HG02623 (cell line): ENCODE measurements at regions not wholly inside any gene's neighbourhood (a gene's known extent, or its start where the extent isn't known, plus 50 kb on each side); places are given as distances from the start of the nearest gene placed in this dataset.
"Not testable (repeated sequence)": the region's sequence is repeated elsewhere in the genome, so short reads cannot be mapped to it uniquely, and the experiment has no call there.

Experiments
- ATAC-seq: cut with Tn5 transposase; IDR thresholded peaks from one replicate; pipeline ENCODE4 v1.9.1; 2021; ENCODE audit warnings: moderate library complexity; ENCODE audit not compliant: unreplicated experiment

DNA sequence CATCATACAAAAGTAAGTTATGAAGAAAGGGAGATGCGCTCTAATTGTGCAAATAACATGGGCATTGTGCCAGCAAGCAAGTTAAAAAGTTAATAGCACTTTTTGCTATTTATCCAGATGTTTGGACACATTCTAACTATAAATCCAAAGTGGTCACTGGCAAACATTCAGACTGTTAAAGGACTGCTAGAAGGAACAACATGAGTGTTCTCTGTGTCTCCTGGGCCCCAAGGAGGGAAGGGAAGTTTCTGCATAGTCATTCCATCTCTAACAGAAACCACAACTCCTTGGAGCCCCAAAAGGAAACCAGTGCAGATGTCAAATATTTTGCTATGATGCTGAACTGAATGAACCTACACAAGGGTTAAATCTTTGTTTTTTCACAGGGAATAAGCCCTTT is 213.3 kb upstream of the HNRNPA3 start:
- ATAC-seq: peak; percentile 40

- ATAC-seq: no peak
Measured at GRCh38 chr2:177000061-177000714, 212.4 kb upstream of the HNRNPA3 start.

GRCh38 chr2:177000715-177001072 is 211.9 kb upstream of the HNRNPA3 start:
- no peak for ATAC-seq

DNA sequence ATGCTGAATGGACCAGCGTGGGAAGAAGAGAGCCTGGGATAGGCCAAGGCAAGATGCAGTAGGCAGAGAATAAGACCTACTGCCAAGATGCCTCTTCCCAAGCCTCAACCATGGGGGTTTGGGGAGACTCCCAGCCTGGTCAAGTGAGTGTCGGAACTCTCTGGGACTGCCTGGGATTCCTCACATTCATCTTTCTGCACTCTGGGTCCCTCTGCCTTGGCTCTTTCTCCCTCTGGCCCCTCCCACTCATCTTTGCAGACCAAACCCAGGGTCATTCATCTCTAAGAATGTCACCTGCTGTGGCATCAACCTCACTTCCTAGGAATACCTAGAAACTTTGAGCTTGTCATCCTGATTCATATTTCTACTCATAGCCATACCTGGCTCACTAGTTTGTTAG is 211.3 kb upstream of the HNRNPA3 start:
- ATAC-seq: no peak

DNA sequence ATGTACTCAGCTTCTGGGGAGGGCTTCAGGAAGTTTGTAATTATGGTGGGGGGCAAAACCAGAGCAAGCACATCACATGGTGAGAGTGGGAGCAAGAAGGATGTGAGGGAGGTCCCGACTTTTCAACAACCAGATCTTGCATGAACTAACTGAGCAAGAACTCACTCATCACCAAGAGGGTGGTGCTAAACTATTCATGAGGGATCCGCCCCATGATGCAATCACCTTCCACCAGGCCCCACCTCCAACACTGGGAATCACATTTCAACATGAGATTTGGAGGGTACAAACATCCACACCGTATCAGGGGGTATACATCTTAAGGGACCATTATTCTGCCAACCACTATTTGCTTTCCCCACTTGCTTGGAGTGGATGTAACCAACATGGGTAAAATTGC is 209.6 kb upstream of the HNRNPA3 start:
- ATAC-seq: no peak

- ATAC-seq: not testable (repeated sequence)
Measured at GRCh38 chr2:177007726-177008125, 204.9 kb upstream of the HNRNPA3 start.

DNA sequence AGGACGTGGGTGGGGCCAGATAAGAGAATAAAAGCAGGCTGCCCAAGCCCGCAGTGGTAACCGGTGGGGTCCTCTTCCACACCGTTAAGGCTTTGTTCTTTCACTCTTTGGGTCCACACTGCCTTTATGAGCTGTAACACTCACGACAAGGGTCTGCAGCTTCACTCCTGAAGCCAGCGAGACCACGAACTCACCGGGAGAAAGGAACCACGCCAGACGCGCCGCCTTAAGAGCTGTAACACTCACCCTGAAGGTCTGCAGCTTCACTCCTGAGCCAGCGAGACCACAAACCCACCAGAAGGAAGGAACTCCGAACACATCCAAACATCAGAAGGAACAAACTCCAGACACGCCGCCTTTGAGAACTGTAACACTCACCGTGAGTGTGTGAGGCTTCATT is 203.9 kb upstream of the HNRNPA3 start:
- not testable (repeated sequence) for ATAC-seq

GRCh38 chr2:177010146-177010545 is 202.4 kb upstream of the HNRNPA3 start:
- ATAC-seq: no peak

GRCh38 chr2:177010861-177011260 is 201.7 kb upstream of the HNRNPA3 start:
- ATAC-seq: no peak

DNA sequence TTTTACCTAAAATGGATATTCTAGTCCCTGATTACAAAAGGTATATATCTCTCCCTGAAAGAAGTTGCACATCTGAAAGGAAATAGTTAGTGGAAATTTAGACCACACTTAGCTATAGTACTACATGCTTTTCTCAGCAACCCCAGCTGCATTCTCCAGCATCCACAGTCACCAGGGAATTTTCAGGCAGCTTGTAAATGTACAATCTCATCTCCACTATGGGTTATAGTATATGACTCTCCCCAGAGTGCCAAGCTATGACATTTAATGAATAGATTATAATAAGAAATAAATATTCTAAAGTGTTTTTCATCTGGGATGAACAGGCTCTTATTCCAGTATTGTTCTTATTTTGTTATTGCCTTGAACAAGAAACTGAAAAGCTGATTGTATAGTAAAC is 197.6 kb upstream of the HNRNPA3 start:
- no peak for ATAC-seq

DNA sequence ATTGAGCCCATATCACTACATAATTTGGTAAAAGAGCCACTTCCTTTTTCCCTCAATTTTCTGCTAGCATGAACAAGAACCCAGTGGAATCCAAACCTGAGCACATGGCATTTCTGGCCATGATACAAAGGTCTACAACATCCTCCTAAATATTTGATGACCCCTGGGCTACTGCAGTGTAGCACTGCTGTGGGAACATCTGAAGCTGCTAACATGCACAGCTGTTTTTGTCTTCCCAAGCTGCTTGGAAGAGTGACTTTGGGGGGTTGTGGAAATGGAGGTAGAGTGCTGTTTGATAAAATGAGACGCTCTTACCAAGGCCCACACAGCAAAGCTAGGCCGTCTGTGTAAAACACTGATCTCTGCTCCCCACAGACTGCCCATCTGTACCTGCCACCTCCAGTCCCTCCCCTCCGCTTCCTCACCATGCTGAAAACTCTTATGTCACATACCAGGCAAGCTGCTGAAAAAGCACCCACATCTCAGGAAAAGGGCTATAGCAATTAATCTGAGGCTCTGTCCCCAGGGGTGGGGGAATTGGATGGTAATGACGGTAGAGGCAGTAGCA is 197.2 kb upstream of the HNRNPA3 start:
- no peak for ATAC-seq

DNA sequence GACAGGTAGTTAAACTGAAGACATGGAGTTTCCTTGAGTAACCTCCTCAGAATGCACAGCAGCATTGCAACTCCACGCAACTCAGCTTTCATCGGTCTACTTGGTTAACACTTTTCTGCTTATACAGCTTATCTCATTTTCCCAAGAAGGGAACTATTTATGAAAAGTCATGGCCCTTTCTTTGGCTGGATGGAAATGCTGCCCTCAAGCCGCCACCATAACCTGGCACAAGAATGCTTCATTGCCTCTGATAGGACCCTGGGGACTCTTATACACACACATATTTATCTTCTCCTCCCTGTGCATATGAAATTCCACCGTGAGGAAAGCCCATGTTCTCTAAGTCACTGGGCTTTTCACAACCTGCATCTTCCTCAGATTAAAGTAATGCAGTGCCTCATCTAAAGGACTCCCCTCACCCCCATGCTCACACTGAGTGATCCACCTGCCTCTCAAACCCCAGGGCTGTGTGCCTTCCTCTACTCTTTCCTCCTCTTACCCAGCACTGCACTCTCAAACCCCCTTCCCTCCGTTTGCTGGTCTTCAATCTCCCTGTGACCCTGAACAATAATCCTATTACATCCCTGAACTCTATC is 192.0 kb upstream of the HNRNPA3 start:
- ATAC-seq: no peak

DNA sequence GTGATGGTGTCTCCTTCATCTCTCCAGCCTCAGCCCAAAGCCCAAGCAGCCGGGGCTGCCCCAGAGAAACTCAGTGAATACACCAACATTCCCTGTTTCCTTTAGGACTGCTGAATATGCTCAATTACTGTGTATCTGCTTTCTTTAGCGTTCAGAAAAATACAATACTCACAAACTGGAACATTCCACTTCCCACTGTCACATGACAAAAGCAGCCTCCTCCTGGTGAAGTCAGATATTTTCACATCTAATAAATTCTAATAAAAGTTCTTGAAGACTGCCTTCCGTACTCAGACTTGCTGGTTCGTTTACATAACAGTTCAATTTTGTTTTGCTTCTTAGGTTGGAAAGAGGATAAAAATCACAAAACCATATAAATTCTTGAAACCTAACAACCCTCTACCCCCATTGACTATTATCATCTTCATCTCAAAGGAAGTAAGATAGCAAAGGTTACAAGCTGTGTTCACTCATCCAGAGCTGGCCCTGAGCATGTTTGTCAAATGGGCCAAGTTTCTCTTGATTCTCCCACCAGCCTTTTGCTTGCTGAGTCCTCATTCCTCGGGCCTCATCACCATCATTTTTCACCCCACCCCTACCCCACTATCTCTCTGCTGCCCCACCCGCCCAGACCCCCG is 190.8 kb upstream of the HNRNPA3 start:
- ATAC-seq: no peak

DNA sequence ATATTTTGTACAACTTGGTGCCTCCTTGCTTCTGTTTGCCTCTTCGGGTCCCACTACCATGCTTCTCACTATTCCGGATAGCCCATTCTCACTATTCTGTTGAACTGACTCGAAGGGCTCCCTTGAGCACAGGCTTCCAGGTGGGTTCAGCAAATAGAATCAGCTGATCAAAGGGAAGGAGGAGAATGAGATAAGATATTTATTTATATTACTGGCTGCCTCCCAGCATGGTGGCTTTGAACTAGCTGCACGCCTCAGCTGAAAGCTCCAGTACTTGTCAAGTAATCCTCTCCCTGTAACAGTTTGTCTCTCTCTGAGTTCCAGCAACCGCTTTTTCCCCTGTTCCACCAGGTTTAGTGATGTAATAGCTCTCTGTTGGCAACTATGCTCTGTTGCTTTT is 187.8 kb upstream of the HNRNPA3 start:
- no peak for ATAC-seq

DNA sequence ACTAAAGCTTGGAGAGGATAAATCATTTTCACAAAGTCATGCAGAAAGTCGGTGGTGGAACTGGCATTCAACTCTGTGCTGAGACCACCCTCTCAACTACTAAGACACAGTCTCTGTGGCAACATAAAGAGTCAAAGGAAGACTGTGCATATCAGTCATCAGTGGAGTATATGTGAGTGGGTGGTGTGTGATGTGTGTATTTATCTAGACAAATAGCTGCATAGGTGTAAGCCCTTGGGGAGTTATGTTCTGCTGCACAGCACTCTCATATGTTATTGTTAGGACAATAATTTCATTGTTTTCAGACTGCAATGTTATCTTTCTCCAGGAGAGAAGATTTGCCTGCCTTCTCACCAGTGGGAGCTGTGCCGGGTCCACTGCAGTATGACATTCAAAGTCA is 186.3 kb upstream of the HNRNPA3 start:
- ATAC-seq: no peak

DNA sequence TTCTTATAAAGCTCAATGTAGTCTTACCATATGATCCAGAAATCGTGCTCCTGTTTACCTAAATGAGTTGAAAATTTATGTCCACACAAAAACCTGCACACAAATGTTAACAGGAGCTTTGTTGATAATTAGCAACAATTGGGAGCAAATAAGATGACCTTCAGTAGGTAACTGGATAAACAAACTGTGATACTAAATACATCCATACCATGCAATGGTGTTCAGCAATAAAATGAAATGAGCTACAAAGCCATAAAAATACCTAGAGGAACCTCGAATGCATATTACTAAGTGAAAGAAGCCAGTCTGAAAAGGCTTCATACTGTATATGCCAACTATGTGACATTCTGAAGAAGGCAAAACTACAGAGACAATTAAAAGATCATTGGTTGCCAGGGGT is 185.6 kb upstream of the HNRNPA3 start:
- ATAC-seq: no peak

DNA sequence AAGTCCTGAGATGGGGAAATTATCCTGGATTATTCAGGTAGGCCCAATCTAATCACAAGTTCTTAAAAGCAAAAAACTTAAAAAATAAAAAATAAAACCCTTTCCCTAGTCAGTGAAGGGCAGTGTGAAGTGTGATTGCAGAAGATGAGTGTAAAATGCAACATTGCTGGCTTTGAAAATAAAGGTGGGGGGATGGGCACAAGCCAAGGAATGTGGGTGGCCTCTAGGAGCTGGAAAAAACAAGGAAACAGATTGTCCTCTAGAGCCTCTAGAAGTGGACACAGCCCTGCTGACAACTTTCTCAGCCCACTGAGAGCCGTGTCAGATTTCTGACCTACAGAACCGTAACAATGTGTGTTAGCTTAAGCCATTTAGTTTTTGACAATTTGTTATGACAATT is 184.3 kb upstream of the HNRNPA3 start:
- ATAC-seq: no peak

DNA sequence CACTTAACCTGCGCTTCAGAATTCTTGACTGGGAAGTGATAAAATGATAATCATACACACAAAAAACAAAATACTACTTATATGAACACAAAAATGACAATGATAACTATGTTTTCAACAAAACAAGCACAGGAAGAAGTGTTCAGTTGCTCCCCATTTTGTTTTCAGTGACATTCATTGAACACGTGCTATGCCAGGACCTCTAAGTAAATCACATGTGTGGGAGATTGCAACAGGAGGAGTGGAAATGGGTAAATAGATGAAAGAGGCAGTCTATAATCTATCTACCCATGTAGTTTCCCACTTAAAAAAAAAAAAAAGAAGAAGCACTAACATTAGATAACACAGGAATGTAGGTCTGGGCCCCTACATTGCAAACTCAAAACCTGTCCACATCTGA is 183.5 kb upstream of the HNRNPA3 start:
- ATAC-seq: no peak

GRCh38 chr2:177029501-177029900 is 183.1 kb upstream of the HNRNPA3 start:
- no peak for ATAC-seq

DNA sequence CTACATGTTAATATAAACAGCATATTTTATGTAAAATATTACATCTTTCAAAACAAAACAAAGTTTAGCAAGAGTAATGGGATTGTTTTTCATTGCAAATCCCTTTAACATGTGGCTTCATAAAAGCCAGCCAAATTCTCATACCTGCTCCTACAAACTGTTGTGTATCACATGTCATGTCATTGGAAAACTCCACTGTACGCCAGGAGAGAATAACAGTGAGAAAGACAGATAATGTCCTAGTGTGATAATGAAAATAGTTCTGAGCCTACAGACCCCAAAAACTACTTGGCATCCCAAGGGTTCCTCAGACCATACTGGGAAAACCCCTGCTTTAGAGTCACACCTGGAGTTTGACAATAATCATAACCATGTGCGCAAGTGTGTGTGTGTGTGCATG is 182.7 kb upstream of the HNRNPA3 start:
- ATAC-seq: no peak

DNA sequence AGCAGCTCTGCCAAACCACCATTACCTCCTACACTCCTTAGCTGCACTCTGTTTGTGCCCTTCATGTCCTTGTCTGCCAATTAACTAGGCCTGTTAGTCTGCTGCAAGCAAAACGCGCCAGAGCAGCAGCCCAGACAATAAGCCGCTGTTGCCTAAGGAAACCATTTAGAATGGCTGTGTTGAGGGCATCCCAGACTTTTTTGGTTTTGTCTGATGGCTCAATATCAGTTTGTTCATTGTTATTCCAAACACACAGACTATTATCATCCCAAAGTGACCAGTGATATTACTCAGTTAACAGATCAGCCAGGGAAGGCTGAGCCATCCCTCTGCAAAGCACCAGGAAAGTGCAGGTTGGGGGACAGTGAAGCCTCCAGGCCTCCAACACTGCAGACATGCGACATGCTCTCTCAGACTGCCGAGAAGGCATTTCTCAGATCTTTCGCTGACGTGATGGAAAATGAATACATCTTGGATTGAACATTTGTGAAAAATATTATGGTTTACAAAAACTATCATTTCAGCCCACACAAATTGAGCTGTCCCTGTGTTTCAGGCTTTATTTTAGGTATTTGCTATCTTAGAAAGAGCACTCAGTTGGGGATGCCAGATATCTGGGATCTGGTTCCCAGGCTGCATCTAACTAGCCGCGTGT is 182.0 kb upstream of the HNRNPA3 start:
- ATAC-seq: no peak
